ENCODE measurements at regions not wholly inside any gene's neighbourhood (a gene's known extent, or its start where the extent isn't known, plus 50 kb on each side); places are given as distances from the start of the nearest gene placed in this dataset.

- TF ChIP-seq AHDC1 (CRISPR knock-in tag; IDR thresholded peaks at IDR 0.05; ENCODE audit: borderline replicate concordance) (no peak), ZNF850 (CRISPR knock-in tag; conservative IDR thresholded peaks at IDR 0.05) (no peak), ZFYVE20 (CRISPR knock-in tag; IDR thresholded peaks at IDR 0.05; ENCODE audit: borderline replicate concordance, low read depth) (no peak), ZBTB38 (CRISPR knock-in tag; IDR thresholded peaks at IDR 0.05) (no peak), ZNF30 (CRISPR knock-in tag; IDR thresholded peaks at IDR 0.05) (no peak), ZNF430 (CRISPR knock-in tag; IDR thresholded peaks at IDR 0.05) (no peak), EED (CRISPR knock-in tag; IDR thresholded peaks at IDR 0.05) (no peak), ZNF790 (CRISPR knock-in tag; IDR thresholded peaks at IDR 0.05; ENCODE audit: borderline replicate concordance) (no peak), TEF (CRISPR knock-in tag; IDR thresholded peaks at IDR 0.05) (no peak)
These were observed 89.7 kb downstream of the DMRTA2 start (continued) for GRCh38 chr1:50333595-50333974.
